Trophoblast cell (in vitro differentiated cells and primary cell): ENCODE measurements at regions not wholly inside any gene's neighbourhood (a gene's known extent, or its start where the extent isn't known, plus 50 kb on each side); places are given as distances from the start of the nearest gene placed in this dataset.

Source experiments
- DNase-seq, 2 donors: peaks; one replicate each; pipeline ENCODE4 v3.0.0-alpha.2; 2016
- H2AFZ ChIP-seq: 2 replicates; pipeline ENCODE4 v1.6.1; 2013; ENCODE audit warnings: low read length, moderate library complexity, mild to moderate bottlenecking; ENCODE audit not compliant: insufficient read depth, poor library complexity
- H2AK5ac ChIP-seq: 2 replicates; pipeline ENCODE4 v1.6.1; 2013; ENCODE audit warnings: mild to moderate bottlenecking, low read length
- H2BK120ac ChIP-seq: 2 replicates; pipeline ENCODE4 v1.6.1; 2013; ENCODE audit warnings: low read length, mild to moderate bottlenecking, moderate library complexity; ENCODE audit not compliant: insufficient read depth, poor library complexity
- H2BK12ac ChIP-seq: 2 replicates; pipeline ENCODE4 v1.6.1; 2013; ENCODE audit warnings: mild to moderate bottlenecking, low read length, moderate library complexity
- H2BK5ac ChIP-seq: 2 replicates; pipeline ENCODE4 v1.6.1; 2013; ENCODE audit warnings: low read length, low read depth, moderate library complexity, mild to moderate bottlenecking; ENCODE audit not compliant: poor library complexity
- H3K14ac ChIP-seq: 2 replicates; pipeline ENCODE4 v1.6.1; 2013; ENCODE audit warnings: mild to moderate bottlenecking, low read length
- H3K18ac ChIP-seq: 2 replicates; pipeline ENCODE4 v1.6.1; 2013; ENCODE audit warnings: mild to moderate bottlenecking, low read length
- H3K23ac ChIP-seq: 2 replicates; pipeline ENCODE4 v1.6.1; 2013; ENCODE audit warnings: low read length
- H3K27ac ChIP-seq: 2 replicates; pipeline ENCODE4 v1.5.1; 2013; ENCODE audit warnings: low read depth, mild to moderate bottlenecking, inconsistent platforms, low read length, moderate library complexity
- H3K27me3 ChIP-seq: 2 replicates; pipeline ENCODE4 v1.6.1; 2013; ENCODE audit warnings: inconsistent platforms, mild to moderate bottlenecking, low read length, moderate library complexity; ENCODE audit not compliant: insufficient read depth
- H3K36me3 ChIP-seq, 2 experiments: 1 replicate in 1 of 2; 2 replicates in 1 of 2; pipeline ENCODE4 v1.6.1; 2013; ENCODE audit warnings: low read length in 2 of 2, mild to moderate bottlenecking in 2 of 2, moderate library complexity in 1 of 2; ENCODE audit not compliant: insufficient read depth in 2 of 2, control insufficient read depth in 1 of 2
- H3K4ac ChIP-seq: 2 replicates; pipeline ENCODE4 v1.6.1; 2013; ENCODE audit warnings: low read depth, mild to moderate bottlenecking, low read length, moderate library complexity
- H3K4me1 ChIP-seq, 2 experiments: 1 replicate in 1 of 2; 2 replicates in 1 of 2; pipeline ENCODE4 v1.6.1; 2013; ENCODE audit warnings: low read length in 2 of 2, mild to moderate bottlenecking in 2 of 2, moderate library complexity in 1 of 2; ENCODE audit not compliant: insufficient read depth in 2 of 2, control insufficient read depth in 1 of 2
- H3K4me2 ChIP-seq: 2 replicates; pipeline ENCODE4 v1.6.1; 2013; ENCODE audit warnings: inconsistent platforms, mild to moderate bottlenecking, low read length, moderate library complexity
- H3K4me3 ChIP-seq: 2 replicates; pipeline ENCODE4 v1.5.1; 2013; ENCODE audit warnings: mild to moderate bottlenecking, low read depth, low read length, inconsistent platforms
- H3K79me1 ChIP-seq: one replicate; pipeline ENCODE4 v1.6.1; 2013; ENCODE audit warnings: low read length
- H3K79me2 ChIP-seq: 2 replicates; pipeline ENCODE4 v1.6.1; 2013; ENCODE audit warnings: low read length, mild to moderate bottlenecking; ENCODE audit not compliant: control insufficient read depth, insufficient read depth, poor library complexity
- H3K9ac ChIP-seq: 2 replicates; pipeline ENCODE4 v1.6.1; 2013; ENCODE audit warnings: mild to moderate bottlenecking, low read length
- H3K9me3 ChIP-seq: 2 replicates; pipeline ENCODE4 v1.6.1; 2013; ENCODE audit warnings: low read depth, mild to moderate bottlenecking, control low read depth, inconsistent platforms, low read length; ENCODE audit not compliant: insufficient read depth
- H4K12ac ChIP-seq: 2 replicates; pipeline ENCODE4 v1.6.1; 2013; ENCODE audit warnings: low read depth, mild to moderate bottlenecking, low read length, moderate library complexity
- H4K8ac ChIP-seq: 2 replicates; pipeline ENCODE4 v1.6.1; 2013; ENCODE audit warnings: low read depth, mild to moderate bottlenecking, low read length, moderate library complexity
- H4K91ac ChIP-seq: one replicate; pipeline ENCODE4 v1.6.1; 2013; ENCODE audit warnings: low read depth, mild to moderate bottlenecking, low read length, moderate library complexity
- WGBS: extraction: QIAGEN DNeasy Blood & Tissue Kit; methylation state at CpG from one replicate; pipeline ENCODE4 v1.1.7; 2013; ENCODE audit warnings: missing lambda C conversion rate; ENCODE audit not compliant: insufficient read length, insufficient coverage; ENCODE audit errors: extremely low coverage; 5-methylcytosine and 5-hydroxymethylcytosine counted together

- Histone ChIP-seq H3K18ac (no peak overlapping the region), H3K4me3 (no peak overlapping the region), H4K12ac (no peak overlapping the region), H2BK5ac (no peak overlapping the region), H3K4me2 (no peak overlapping the region), H4K91ac (no peak overlapping the region), H3K23ac (no peak overlapping the region), H3K4me1 (no peaks in the 10 kb centered on the region), H3K27ac (no peak overlapping the region), H3K9ac (no peak overlapping the region), H3K79me2 (no peaks in the 10 kb centered on the region), H3K36me3 (no peaks in the 10 kb centered on the region), H2BK12ac (no peak overlapping the region), H3K79me1 (no peaks in the 10 kb centered on the region), H2AK5ac (no peak overlapping the region), H4K8ac (no peak overlapping the region), H3K4ac (no peak overlapping the region), H3K27me3 (no peaks in the 10 kb centered on the region), H2AFZ (no peak overlapping the region), H3K9me3 (peaks cover 41% of the 10 kb centered on the region), H2BK120ac (no peak overlapping the region), H3K14ac (no peak overlapping the region)
- WGBS, result no CpG with 5 or more reads among the region's 5 CpGs
- DNase-seq, result no peak
Observed at GRCh38 chr18:14961991-14962390, 214.0 kb downstream of the ANKRD30B start.

GRCh38 chr18:14962626-14963025 lies 214.7 kb downstream of the ANKRD30B start:
- H3K27ac ChIP-seq, result no peak overlapping the region
- no peak overlapping the region for H3K18ac ChIP-seq
- no peak overlapping the region for H2BK12ac ChIP-seq
- H4K8ac ChIP-seq, result no peak overlapping the region
- H3K4ac ChIP-seq, result no peak overlapping the region
- H4K91ac ChIP-seq, result no peak overlapping the region
- no CpG with 5 or more reads among the region's 8 CpGs for WGBS
- no peak overlapping the region for H4K12ac ChIP-seq
- no peak for DNase-seq
- no peaks in the 10 kb centered on the region for H3K27me3 ChIP-seq
- H3K79me2 ChIP-seq, result no peaks in the 10 kb centered on the region
- H2BK120ac ChIP-seq, result no peak overlapping the region
- H3K14ac ChIP-seq, result no peak overlapping the region
- H2BK5ac ChIP-seq, result no peak overlapping the region
- no peak overlapping the region for H3K23ac ChIP-seq
- no peak overlapping the region for H2AFZ ChIP-seq
- H3K9me3 ChIP-seq, result peaks cover 41% of the 10 kb centered on the region
- no peak overlapping the region for H3K4me3 ChIP-seq
- H3K4me1 ChIP-seq, result no peaks in the 10 kb centered on the region
- no peak overlapping the region for H3K9ac ChIP-seq
- H3K79me1 ChIP-seq, result no peaks in the 10 kb centered on the region
- H2AK5ac ChIP-seq, result no peak overlapping the region
- H3K4me2 ChIP-seq, result no peak overlapping the region
- no peaks in the 10 kb centered on the region for H3K36me3 ChIP-seq

- no peak overlapping the region for H3K27ac ChIP-seq
- H3K4me2 ChIP-seq, result no peak overlapping the region
- H2BK12ac ChIP-seq, result no peak overlapping the region
- H3K9ac ChIP-seq, result no peak overlapping the region
- H2AFZ ChIP-seq, result no peak overlapping the region
- peak overlapping the region; percentile 29 for H3K4me3 ChIP-seq
- H3K4me1 ChIP-seq, result no peaks in the 10 kb centered on the region
- H2AK5ac ChIP-seq, result no peak overlapping the region
- H3K79me1 ChIP-seq, result no peaks in the 10 kb centered on the region
- H3K79me2 ChIP-seq, result no peaks in the 10 kb centered on the region
- peaks cover 41% of the 10 kb centered on the region for H3K9me3 ChIP-seq
- no peak for DNase-seq
- no peak overlapping the region for H3K18ac ChIP-seq
- H4K12ac ChIP-seq, result no peak overlapping the region
- no peak overlapping the region for H2BK120ac ChIP-seq
- H3K4ac ChIP-seq, result no peak overlapping the region
- no peak overlapping the region for H4K91ac ChIP-seq
- no CpG with 5 or more reads among the region's 6 CpGs for WGBS
- no peak overlapping the region for H3K23ac ChIP-seq
- no peak overlapping the region for H3K14ac ChIP-seq
- no peak overlapping the region for H2BK5ac ChIP-seq
- H3K36me3 ChIP-seq, result no peaks in the 10 kb centered on the region
- no peak overlapping the region for H4K8ac ChIP-seq
- H3K27me3 ChIP-seq, result no peaks in the 10 kb centered on the region
Observed at GRCh38 chr18:14963246-14963645, 215.3 kb downstream of the ANKRD30B start.

GRCh38 chr18:14964002-14964401 lies 216.0 kb downstream of the ANKRD30B start:
- H3K9ac ChIP-seq, result no peak overlapping the region
- H2BK5ac ChIP-seq, result no peak overlapping the region

More at GRCh38 chr18:14964002-14964401, 216.0 kb downstream of the ANKRD30B start:
- Histone ChIP-seq H3K23ac (no peak overlapping the region), H3K4ac (no peak overlapping the region), H3K4me2 (no peak overlapping the region), H3K27ac (no peak overlapping the region), H3K79me2 (no peaks in the 10 kb centered on the region), H2AFZ (no peak overlapping the region), H3K79me1 (no peaks in the 10 kb centered on the region), H3K4me3 (no peak overlapping the region), H3K9me3 (peaks cover 41% of the 10 kb centered on the region), H4K12ac (no peak overlapping the region), H2BK12ac (no peak overlapping the region), H2AK5ac (no peak overlapping the region), H3K36me3 (no peaks in the 10 kb centered on the region), H3K14ac (no peak overlapping the region), H2BK120ac (no peak overlapping the region), H3K18ac (no peak overlapping the region), H3K4me1 (no peaks in the 10 kb centered on the region), H3K27me3 (no peaks in the 10 kb centered on the region), H4K91ac (no peak overlapping the region), H4K8ac (no peak overlapping the region)
- DNase-seq, result no peak
- no CpG with 5 or more reads among the region's 6 CpGs for WGBS
